Tibial nerve (tissue), 4 donors: ENCODE measurements at regions not wholly inside any gene's neighbourhood (a gene's known extent, or its start where the extent isn't known, plus 50 kb on each side); places are given as distances from the start of the nearest gene placed in this dataset.

Source experiments
- DNase-seq, 2 donors: peaks; one replicate each; pipeline ENCODE4 v3.0.0-alpha.2; 2019; ENCODE audit warnings: low spot score in 2 of 2
- H3K27ac ChIP-seq, 4 donors: fragments of 200-600 bp; sonication (generic) in 3 of 4; one replicate each; pipeline ENCODE4 v1.5.1; 2017 to 2019; ENCODE audit warnings: mild to moderate bottlenecking in 1 of 4
- H3K27me3 ChIP-seq, 2 donors: fragments of 200-600 bp; sonication (generic) in 1 of 2; one replicate each; pipeline versions ENCODE4 v1.5.1 to v1.6.0; 2017 to 2019
- H3K36me3 ChIP-seq, 3 donors: fragments of 200-600 bp; sonication (generic); one replicate each; pipeline ENCODE4 v1.5.1; 2018 to 2019
- H3K4me1 ChIP-seq, 4 donors: fragments of 200-600 bp; sonication (generic) in 3 of 4; one replicate each; pipeline ENCODE4 v1.5.1; 2017 to 2019
- H3K4me3 ChIP-seq, 4 donors: fragments of 200-600 bp; sonication (generic) in 3 of 4; one replicate each; pipeline ENCODE4 v1.5.1; 2017 to 2019; ENCODE audit warnings: mild to moderate bottlenecking in 1 of 4, moderate library complexity in 1 of 4
- H3K9me3 ChIP-seq, 4 donors: fragments of 200-600 bp; sonication (generic) in 3 of 4; one replicate each; pipeline ENCODE4 v1.5.1; 2017 to 2019
- CTCF ChIP-seq, 5 experiments: fragments of 200-600 bp in 3 of 5; fragments of 450-650 bp in 2 of 5; sonication (generic) in 3 of 5; IDR thresholded peaks; one replicate each; pipeline ENCODE4 v1.5.1; 2016 to 2019; ENCODE audit warnings: antibody characterized with exemption in 5 of 5, mild to moderate bottlenecking in 3 of 5, moderate library complexity in 2 of 5
- EP300 ChIP-seq, 2 donors: sonication (generic); formaldehyde crosslinking; IDR thresholded peaks; one replicate each; pipeline ENCODE4 v1.6.1; 2017; ENCODE audit warnings: antibody characterized with exemption in 2 of 2, mild to moderate bottlenecking in 1 of 2
- POLR2A ChIP-seq, 2 donors: fragments of 450-650 bp; IDR thresholded peaks; one replicate each; pipeline ENCODE4 v1.6.1; 2017; ENCODE audit warnings: antibody characterized with exemption in 2 of 2, mild to moderate bottlenecking in 2 of 2, moderate library complexity in 2 of 2
- WGBS, 2 donors: methylation state at CpG; one replicate each; pipeline ENCODE4 v1.1.5; 2018; 5-methylcytosine and 5-hydroxymethylcytosine counted together

- no peaks in the 10 kb centered on the region for H3K27me3 ChIP-seq
- H3K4me3 ChIP-seq, result no peak overlapping the region
- 61 to 64% methylated on average over 4 of the region's 4 CpGs for WGBS, 2 donors
- no peak for TF ChIP-seq CTCF (IDR thresholded peaks at IDR 0.05)
- TF ChIP-seq EP300 (IDR thresholded peaks at IDR 0.05), result no peak
- no peak for TF ChIP-seq POLR2A (IDR thresholded peaks at IDR 0.05)
- no peaks in the 10 kb centered on the region for H3K9me3 ChIP-seq
- H3K36me3 ChIP-seq, result no peaks in the 10 kb centered on the region
- no peaks in the 10 kb centered on the region for H3K4me1 ChIP-seq
- no peak overlapping the region for H3K27ac ChIP-seq
- DNase-seq, result no peak
Observed at GRCh38 chr4:154073107-154073822, 284.4 kb upstream of the SFRP2 start.

GRCh38 chr4:154067786-154068185, 278.9 kb upstream of the SFRP2 start:
- no peaks in the 10 kb centered on the region for H3K27me3 ChIP-seq
- H3K4me3 ChIP-seq, result no peak overlapping the region

GRCh38 chr4:154065368-154065767, 276.5 kb upstream of the SFRP2 start:
- H3K27ac ChIP-seq, result no peak overlapping the region
- H3K4me3 ChIP-seq, result no peak overlapping the region
- no peak for TF ChIP-seq EP300 (IDR thresholded peaks at IDR 0.05)
- TF ChIP-seq CTCF (IDR thresholded peaks at IDR 0.05), result no peak
- no peak for TF ChIP-seq POLR2A (IDR thresholded peaks at IDR 0.05)
- peaks cover 0 to 52% (median 11%) of the 10 kb centered on the region in 4 donors for H3K9me3 ChIP-seq
- DNase-seq, result no peak
- H3K27me3 ChIP-seq, result no peaks in the 10 kb centered on the region
- H3K4me1 ChIP-seq, result no peaks in the 10 kb centered on the region
- no peaks in the 10 kb centered on the region for H3K36me3 ChIP-seq

More at GRCh38 chr4:154067786-154068185, 278.9 kb upstream of the SFRP2 start:
- peaks cover 0 to 38% (median 11%) of the 10 kb centered on the region in 4 donors for H3K9me3 ChIP-seq
- H3K4me1 ChIP-seq, result no peaks in the 10 kb centered on the region
- no peak for DNase-seq
- H3K36me3 ChIP-seq, result no peaks in the 10 kb centered on the region
- H3K27ac ChIP-seq, result no peak overlapping the region
- TF ChIP-seq POLR2A (IDR thresholded peaks at IDR 0.05), result no peak
- TF ChIP-seq EP300 (IDR thresholded peaks at IDR 0.05), result no peak
- no peak for TF ChIP-seq CTCF (IDR thresholded peaks at IDR 0.05)

GRCh38 chr4:154064244-154064643, 275.4 kb upstream of the SFRP2 start:
- Histone ChIP-seq H3K4me1 (no peaks in the 10 kb centered on the region), H3K27ac (no peak overlapping the region), H3K27me3 (no peaks in the 10 kb centered on the region), H3K9me3 (peaks cover 0 to 63% (median 11%) of the 10 kb centered on the region in 4 donors), H3K36me3 (no peaks in the 10 kb centered on the region), H3K4me3 (no peak overlapping the region)
- TF ChIP-seq EP300 (IDR thresholded peaks at IDR 0.05) (no peak), POLR2A (IDR thresholded peaks at IDR 0.05) (no peak), CTCF (IDR thresholded peaks at IDR 0.05) (no peak)
- no peak for DNase-seq
- WGBS, 2 donors, result 41 to 69% methylated on average over 1 of the region's 1 CpG

GRCh38 chr4:154049457-154050181, 260.7 kb upstream of the SFRP2 start:
- Histone ChIP-seq H3K4me3 (no peak overlapping the region), H3K9me3 (peaks cover 0 to 26% (median 6%) of the 10 kb centered on the region in 4 donors), H3K27ac (no peak overlapping the region), H3K4me1 (peaks cover 0 to 8% (median 0%) of the 10 kb centered on the region in 4 donors), H3K36me3 (no peaks in the 10 kb centered on the region), H3K27me3 (no peaks in the 10 kb centered on the region)
- WGBS, 2 donors, result 62 to 68% methylated on average over 6 of the region's 6 CpGs
- TF ChIP-seq POLR2A (IDR thresholded peaks at IDR 0.05) (no peak), EP300 (IDR thresholded peaks at IDR 0.05) (peak in 1 of 2 donors; percentile 49)
- DNase-seq, result peak in 1 of 2 donors; percentile 34
